HG02678 (cell line): ENCODE measurements at regions not wholly inside any gene's neighbourhood (a gene's known extent, or its start where the extent isn't known, plus 50 kb on each side); places are given as distances from the start of the nearest gene placed in this dataset.

Source experiments
- ATAC-seq: cut with Tn5 transposase; IDR thresholded peaks from one replicate; pipeline ENCODE4 v1.9.1; 2021; ENCODE audit warnings: mild to moderate bottlenecking, moderate library complexity; ENCODE audit not compliant: unreplicated experiment

- ATAC-seq = no peak
Measured at GRCh38 chr4:96894621-96895020, 1054.7 kb downstream of the PDHA2 start.

GRCh38 chr4:96895826-96896225 is 1055.9 kb downstream of the PDHA2 start:
- ATAC-seq = no peak

- no peak for ATAC-seq
Measured at GRCh38 chr4:96912716-96913115, 1072.8 kb downstream of the PDHA2 start.

- ATAC-seq = no peak
Measured at GRCh38 chr4:96913441-96914080, 1073.7 kb downstream of the PDHA2 start.

- no peak for ATAC-seq
Measured at GRCh38 chr4:96916711-96917110, 1076.8 kb downstream of the PDHA2 start.

- no peak for ATAC-seq
Measured at GRCh38 chr4:96936886-96937285, 1097.0 kb downstream of the PDHA2 start.

GRCh38 chr4:96946552-96946951 is 1106.7 kb downstream of the PDHA2 start:
- ATAC-seq = no peak

- ATAC-seq = no peak
Measured at GRCh38 chr4:96952610-96953009, 1112.7 kb downstream of the PDHA2 start.

GRCh38 chr4:96955226-96955625 is 1115.3 kb downstream of the PDHA2 start:
- ATAC-seq = no peak

GRCh38 chr4:96955691-96956090 is 1115.8 kb downstream of the PDHA2 start:
- ATAC-seq = no peak

GRCh38 chr4:96969455-96969854 is 1129.6 kb downstream of the PDHA2 start:
- ATAC-seq = no peak

- no peak for ATAC-seq
Measured at GRCh38 chr4:96972920-96973319, 1133.0 kb downstream of the PDHA2 start.

GRCh38 chr4:96974295-96974694 is 1134.4 kb downstream of the PDHA2 start:
- ATAC-seq = no peak

GRCh38 chr4:96983830-96984229 is 1143.9 kb downstream of the PDHA2 start:
- no peak for ATAC-seq

GRCh38 chr4:96986816-96987215 is 1146.9 kb downstream of the PDHA2 start:
- ATAC-seq = no peak

GRCh38 chr4:96991083-96991482 is 1151.2 kb downstream of the PDHA2 start:
- ATAC-seq = no peak

- no peak for ATAC-seq
Measured at GRCh38 chr4:96992443-96992842, 1150.8 kb downstream of the STPG2 start.

- no peak for ATAC-seq
Measured at GRCh38 chr4:96993560-96993959, 1149.7 kb downstream of the STPG2 start.

- no peak for ATAC-seq
Measured at GRCh38 chr4:97003715-97004114, 1139.6 kb downstream of the STPG2 start.

GRCh38 chr4:97013309-97013708 is 1130.0 kb downstream of the STPG2 start:
- ATAC-seq = no peak

GRCh38 chr4:97013711-97014110 is 1129.6 kb downstream of the STPG2 start:
- no peak for ATAC-seq

- no peak for ATAC-seq
Measured at GRCh38 chr4:97015301-97015700, 1128.0 kb downstream of the STPG2 start.

- ATAC-seq = no peak
Measured at GRCh38 chr4:97016186-97016907, 1126.9 kb downstream of the STPG2 start.
